Activated T-cell treated with anti-CD3 and anti-CD28 coated beads, Interleukin-2, amount 50 U/mL, for 72 hours (primary cell): ENCODE measurements at regions not wholly inside any gene's neighbourhood (a gene's known extent, or its start where the extent isn't known, plus 50 kb on each side); places are given as distances from the start of the nearest gene placed in this dataset.

ENCODE experiments used
- ATAC-seq, 2 donors: fragments of 150-1000 bp; cut with Tn5 transposase; replicated peaks in 1 of 2; 2 replicates each; pipeline ENCODE4 v1.10.0; 2021; ENCODE audit warnings: moderate library complexity in 2 of 2, mild to moderate bottlenecking in 1 of 2
- DNase-seq, 2 donors: peaks; one replicate each; pipeline ENCODE4 v3.0.0; 2021 to 2022; ENCODE audit warnings: mixed read lengths in 1 of 2
- H3K27ac Mint-ChIP-seq: one replicate; pipeline ENCODE4 v1.8.0; 2022; ENCODE audit warnings: mild to moderate bottlenecking, moderate library complexity, mixed read lengths
- H3K27me3 Mint-ChIP-seq: one replicate; pipeline ENCODE4 v1.8.0; 2022; ENCODE audit warnings: low read depth, mixed read lengths
- H3K36me3 Mint-ChIP-seq, 2 donors: one replicate each; pipeline ENCODE4 v1.8.0; 2022; ENCODE audit warnings: mixed read lengths in 2 of 2, mild to moderate bottlenecking in 1 of 2; ENCODE audit not compliant: insufficient read depth in 2 of 2
- H3K4me1 Mint-ChIP-seq: one replicate; pipeline ENCODE4 v1.8.0; 2022; ENCODE audit warnings: low read depth, mixed read lengths
- H3K4me3 Mint-ChIP-seq, 2 donors: one replicate each; pipeline ENCODE4 v1.8.0; 2022; ENCODE audit warnings: mild to moderate bottlenecking in 2 of 2, mixed read lengths in 2 of 2, moderate library complexity in 2 of 2
- H3K9me3 Mint-ChIP-seq, 2 donors: one replicate each; pipeline ENCODE4 v1.8.0; 2022; ENCODE audit warnings: mixed read lengths in 2 of 2

- Mint-ChIP-seq H3K27ac (no peak overlapping the region), H3K4me1 (no peaks in the 10 kb centered on the region), H3K27me3 (no peaks in the 10 kb centered on the region), H3K4me3 (no peak overlapping the region), H3K36me3 (no peaks in the 10 kb centered on the region), H3K9me3 (peaks cover 2 to 4% of the 10 kb centered on the region in 2 donors)
- DNase-seq (no peak), ATAC-seq (no peak)
Observed at GRCh38 chr6:10297832-10298231, 117.0 kb downstream of the TFAP2A start.

GRCh38 chr6:10278746-10279145, 136.1 kb downstream of the TFAP2A start:
- Mint-ChIP-seq H3K27ac (no peak overlapping the region), H3K9me3 (peaks cover 1 to 2% of the 10 kb centered on the region in 2 donors), H3K4me3 (no peak overlapping the region), H3K27me3 (no peaks in the 10 kb centered on the region), H3K4me1 (no peaks in the 10 kb centered on the region), H3K36me3 (no peaks in the 10 kb centered on the region)
- DNase-seq = no peak
- ATAC-seq = no peak

GRCh38 chr6:10276660-10277287, 138.1 kb downstream of the TFAP2A start:
- Mint-ChIP-seq H3K27me3 (no peaks in the 10 kb centered on the region), H3K36me3 (no peaks in the 10 kb centered on the region), H3K9me3 (peaks cover 1 to 2% of the 10 kb centered on the region in 2 donors), H3K4me1 (no peaks in the 10 kb centered on the region), H3K27ac (no peak overlapping the region), H3K4me3 (no peak overlapping the region)
- ATAC-seq (no peak), DNase-seq (no peak)

GRCh38 chr6:10276106-10276505, 138.8 kb downstream of the TFAP2A start:
- no peak overlapping the region for H3K4me3 Mint-ChIP-seq
- no peaks in the 10 kb centered on the region for H3K36me3 Mint-ChIP-seq
- H3K27me3 Mint-ChIP-seq = no peaks in the 10 kb centered on the region
- DNase-seq (no peak), ATAC-seq (no peak)
- H3K9me3 Mint-ChIP-seq = peaks cover 1 to 2% of the 10 kb centered on the region in 2 donors
- H3K27ac Mint-ChIP-seq = no peak overlapping the region
- no peaks in the 10 kb centered on the region for H3K4me1 Mint-ChIP-seq

GRCh38 chr6:10272591-10272990, 142.3 kb downstream of the TFAP2A start:
- Mint-ChIP-seq H3K9me3 (no peaks in the 10 kb centered on the region), H3K27me3 (no peaks in the 10 kb centered on the region), H3K4me3 (no peak overlapping the region), H3K36me3 (no peaks in the 10 kb centered on the region), H3K4me1 (no peaks in the 10 kb centered on the region), H3K27ac (no peak overlapping the region)
- ATAC-seq = no peak
- DNase-seq = no peak

- Mint-ChIP-seq H3K4me1 (no peaks in the 10 kb centered on the region), H3K27me3 (no peaks in the 10 kb centered on the region), H3K9me3 (no peaks in the 10 kb centered on the region), H3K27ac (no peak overlapping the region), H3K36me3 (no peaks in the 10 kb centered on the region), H3K4me3 (no peak overlapping the region)
- no peak for ATAC-seq
- DNase-seq = no peak
Observed at GRCh38 chr6:10271982-10272381, 142.9 kb downstream of the TFAP2A start.

GRCh38 chr6:10269814-10270472, 144.9 kb downstream of the TFAP2A start:
- Mint-ChIP-seq H3K36me3 (peaks cover 0 to 1% of the 10 kb centered on the region in 2 donors), H3K27me3 (peaks cover 7% of the 10 kb centered on the region), H3K9me3 (no peaks in the 10 kb centered on the region), H3K27ac (no peak overlapping the region), H3K4me1 (no peaks in the 10 kb centered on the region), H3K4me3 (no peak overlapping the region)
- ATAC-seq (no peak), DNase-seq (no peak)

GRCh38 chr6:10268611-10269310, 146.1 kb downstream of the TFAP2A start:
- H3K36me3 Mint-ChIP-seq = peaks cover 0 to 1% of the 10 kb centered on the region in 2 donors
- no peaks in the 10 kb centered on the region for H3K4me1 Mint-ChIP-seq
- no peaks in the 10 kb centered on the region for H3K9me3 Mint-ChIP-seq
- H3K27ac Mint-ChIP-seq = no peak overlapping the region
- no peak for ATAC-seq
- H3K4me3 Mint-ChIP-seq = no peak overlapping the region
- no peak for DNase-seq
- H3K27me3 Mint-ChIP-seq = peaks cover 7% of the 10 kb centered on the region

- peaks cover 7% of the 10 kb centered on the region for H3K27me3 Mint-ChIP-seq
- no peak for DNase-seq
- no peaks in the 10 kb centered on the region for H3K4me1 Mint-ChIP-seq
- no peak overlapping the region for H3K4me3 Mint-ChIP-seq
- H3K9me3 Mint-ChIP-seq = no peaks in the 10 kb centered on the region
- ATAC-seq = no peak
- H3K27ac Mint-ChIP-seq = no peak overlapping the region
- H3K36me3 Mint-ChIP-seq = peaks cover 0 to 1% of the 10 kb centered on the region in 2 donors
Observed at GRCh38 chr6:10268111-10268510, 146.8 kb downstream of the TFAP2A start.

- no peak for DNase-seq
- no peak for ATAC-seq
- Mint-ChIP-seq H3K9me3 (no peaks in the 10 kb centered on the region), H3K4me1 (no peaks in the 10 kb centered on the region), H3K4me3 (no peak overlapping the region), H3K36me3 (peaks cover 0 to 1% of the 10 kb centered on the region in 2 donors), H3K27me3 (peaks cover 7% of the 10 kb centered on the region), H3K27ac (no peak overlapping the region)
Observed at GRCh38 chr6:10266462-10266861, 148.4 kb downstream of the TFAP2A start.

- Mint-ChIP-seq H3K4me3 (no peak overlapping the region), H3K4me1 (no peaks in the 10 kb centered on the region), H3K9me3 (peaks cover 0 to 1% of the 10 kb centered on the region in 2 donors), H3K36me3 (peaks cover 0 to 1% of the 10 kb centered on the region in 2 donors), H3K27me3 (peaks cover 7% of the 10 kb centered on the region), H3K27ac (no peak overlapping the region)
- DNase-seq (no peak), ATAC-seq (no peak)
Observed at GRCh38 chr6:10266061-10266460, 148.8 kb downstream of the TFAP2A start.

GRCh38 chr6:10262505-10262904, 152.4 kb downstream of the TFAP2A start:
- Mint-ChIP-seq H3K4me3 (no peak overlapping the region), H3K4me1 (no peaks in the 10 kb centered on the region), H3K9me3 (peaks cover 0 to 1% of the 10 kb centered on the region in 2 donors), H3K27ac (no peak overlapping the region), H3K36me3 (peaks cover 0 to 1% of the 10 kb centered on the region in 2 donors), H3K27me3 (peaks cover 7% of the 10 kb centered on the region)
- no peak for DNase-seq
- no peak for ATAC-seq

GRCh38 chr6:10259671-10260070, 155.2 kb downstream of the TFAP2A start:
- H3K4me3 Mint-ChIP-seq = no peak overlapping the region
- H3K27ac Mint-ChIP-seq = no peak overlapping the region
- no peaks in the 10 kb centered on the region for H3K27me3 Mint-ChIP-seq
- peaks cover 0 to 3% of the 10 kb centered on the region in 2 donors for H3K9me3 Mint-ChIP-seq
- no peak for ATAC-seq
- no peaks in the 10 kb centered on the region for H3K36me3 Mint-ChIP-seq
- no peaks in the 10 kb centered on the region for H3K4me1 Mint-ChIP-seq
- no peak for DNase-seq
